HG02870 (cell line): ENCODE measurements at regions not wholly inside any gene's neighbourhood (a gene's known extent, or its start where the extent isn't known, plus 50 kb on each side); places are given as distances from the start of the nearest gene placed in this dataset.

Experiments used
- ATAC-seq: cut with Tn5 transposase; IDR thresholded peaks from one replicate; pipeline ENCODE4 v1.9.1; 2021; ENCODE audit warnings: mild to moderate bottlenecking, moderate library complexity; ENCODE audit not compliant: unreplicated experiment

DNA sequence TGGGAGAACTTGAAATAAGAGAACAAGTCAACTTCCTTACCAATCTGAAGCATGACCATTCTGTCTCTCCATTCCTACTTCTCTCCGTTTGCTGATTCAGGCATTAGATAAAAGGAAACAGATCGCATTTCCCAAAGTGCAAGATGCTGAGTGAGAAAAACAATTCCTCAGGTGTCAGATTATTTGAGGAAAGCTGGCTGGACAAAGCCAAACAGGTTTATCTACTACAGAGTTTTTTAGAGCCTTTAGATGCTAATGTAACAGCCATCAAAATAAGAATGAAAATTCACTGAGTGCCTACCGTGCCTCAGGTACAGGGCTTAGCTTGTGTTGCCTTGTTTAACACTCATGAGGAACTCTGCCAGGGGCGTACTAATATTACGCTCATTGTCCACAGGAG is 135.9 kb upstream of the MBL2 start:
- no peak for ATAC-seq

DNA sequence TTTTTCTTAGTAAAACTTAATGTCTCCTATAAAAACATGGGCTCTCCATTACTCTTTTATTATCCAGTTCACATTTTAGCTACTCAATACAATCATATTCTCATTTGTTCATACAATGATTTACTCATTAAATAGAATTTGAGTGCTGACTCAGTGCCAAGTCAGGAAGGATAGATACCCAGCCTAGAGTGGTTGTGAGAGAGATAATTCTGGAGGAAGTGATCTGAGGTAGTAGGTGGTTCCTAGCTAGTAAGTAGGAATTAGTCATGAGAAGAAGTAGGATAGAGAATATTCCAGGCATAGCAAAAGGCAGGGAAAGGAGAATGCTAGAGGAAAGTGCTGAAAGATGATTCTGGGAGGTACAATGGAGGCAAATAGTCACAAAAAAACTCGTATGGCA is 133.5 kb upstream of the MBL2 start:
- no peak for ATAC-seq

DNA sequence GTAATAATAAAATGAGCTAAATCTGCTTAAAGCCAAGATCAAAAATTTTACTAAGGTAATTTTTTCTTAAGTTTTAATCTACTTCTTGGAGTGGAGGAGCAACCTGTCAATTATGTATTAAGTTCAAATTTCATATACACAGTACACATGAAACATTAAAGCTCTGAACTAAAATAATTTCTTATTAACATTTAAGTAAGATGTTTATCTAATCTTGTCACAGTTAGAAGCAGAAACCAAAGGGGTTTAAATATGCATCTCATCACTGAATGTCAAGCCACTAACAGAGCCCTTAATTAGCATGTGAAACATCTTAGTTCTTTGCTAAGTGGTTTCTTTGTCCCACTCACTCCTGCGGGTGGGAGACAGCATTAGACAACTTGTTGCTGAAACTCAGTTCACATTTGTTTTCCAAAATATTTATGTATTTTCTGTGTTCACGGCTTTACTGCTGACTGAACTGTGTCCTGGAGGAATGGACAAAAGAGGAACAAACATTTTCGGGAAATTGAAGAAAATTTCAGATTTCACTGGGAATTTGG is 130.9 kb upstream of the MBL2 start:
- ATAC-seq = no peak

DNA sequence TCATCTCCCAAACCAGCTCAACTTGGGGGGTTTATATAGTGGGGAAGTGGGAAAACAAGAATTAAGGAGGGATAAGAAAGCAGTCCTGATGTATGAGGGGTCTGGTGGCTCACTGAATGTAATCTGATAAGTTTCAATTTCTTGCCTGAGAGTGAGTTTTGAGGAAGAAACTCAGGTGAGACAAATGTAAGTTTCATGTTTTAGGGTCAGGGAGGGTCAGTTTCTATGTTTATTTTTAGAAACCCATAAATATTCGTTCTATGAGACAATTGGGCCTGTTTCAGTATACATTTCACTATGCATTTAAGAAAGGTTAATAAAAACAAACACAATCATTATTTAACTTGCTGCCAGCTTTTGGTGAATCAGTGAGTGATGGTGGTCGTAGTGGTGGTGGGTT is 128.0 kb upstream of the MBL2 start:
- peak; percentile 73 for ATAC-seq

DNA sequence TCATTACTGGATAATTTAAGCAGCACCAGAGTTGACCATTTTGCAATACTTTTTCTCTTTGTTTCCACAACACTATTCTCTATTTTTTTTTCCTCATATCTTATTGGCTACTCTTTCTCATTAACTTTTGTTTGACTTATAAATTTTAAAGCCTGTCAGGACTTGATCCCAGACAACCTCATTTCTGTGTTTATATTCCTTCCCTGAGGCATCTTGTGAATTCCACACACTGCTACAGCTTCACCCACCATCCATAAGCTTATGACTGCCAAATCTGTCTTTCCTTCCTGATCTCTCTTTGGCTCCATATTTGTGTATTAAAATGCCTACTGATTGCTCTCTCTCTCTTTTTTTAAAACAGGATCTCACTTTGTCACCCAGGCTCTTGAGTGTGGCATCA is 124.6 kb upstream of the MBL2 start:
- no peak for ATAC-seq

DNA sequence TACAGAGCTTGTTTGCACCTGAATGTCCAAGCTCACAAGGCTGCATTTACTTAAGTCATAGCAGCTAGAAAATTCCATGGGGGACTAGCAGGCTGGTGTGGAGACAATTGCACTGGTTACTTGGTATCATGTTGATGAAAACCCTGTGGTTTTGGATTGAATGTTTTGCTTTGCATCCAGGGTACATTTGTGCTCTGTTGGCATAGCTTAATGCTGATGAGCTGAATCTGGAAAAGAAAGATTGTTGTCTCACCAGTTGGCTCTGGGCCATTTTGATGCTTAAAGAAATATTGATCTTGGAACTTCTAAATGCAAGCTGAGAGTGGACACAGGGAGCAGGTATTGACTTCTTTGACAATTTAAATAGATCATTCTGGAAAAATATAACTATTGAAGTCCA is 122.5 kb upstream of the MBL2 start:
- no peak for ATAC-seq

DNA sequence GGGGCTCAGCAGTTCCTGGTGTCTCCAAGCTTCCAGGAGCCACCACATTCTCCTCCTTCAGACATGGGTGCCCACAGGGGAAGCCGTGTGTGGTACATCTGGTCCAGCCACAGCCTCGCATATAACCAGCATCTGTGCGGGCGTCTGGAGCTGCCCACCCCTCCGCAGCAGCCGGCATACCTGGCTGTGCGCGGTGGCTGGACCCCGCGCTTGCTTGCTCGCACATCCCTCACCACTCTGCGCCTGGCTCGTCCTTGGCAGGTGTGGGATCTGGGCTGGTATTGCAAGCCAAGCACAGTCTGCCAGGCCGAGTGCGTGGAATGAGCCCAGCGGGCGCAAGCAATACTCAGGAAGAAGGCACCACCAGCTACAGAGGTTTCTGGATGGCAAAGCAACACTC is 117.7 kb upstream of the MBL2 start:
- ATAC-seq = no peak

DNA sequence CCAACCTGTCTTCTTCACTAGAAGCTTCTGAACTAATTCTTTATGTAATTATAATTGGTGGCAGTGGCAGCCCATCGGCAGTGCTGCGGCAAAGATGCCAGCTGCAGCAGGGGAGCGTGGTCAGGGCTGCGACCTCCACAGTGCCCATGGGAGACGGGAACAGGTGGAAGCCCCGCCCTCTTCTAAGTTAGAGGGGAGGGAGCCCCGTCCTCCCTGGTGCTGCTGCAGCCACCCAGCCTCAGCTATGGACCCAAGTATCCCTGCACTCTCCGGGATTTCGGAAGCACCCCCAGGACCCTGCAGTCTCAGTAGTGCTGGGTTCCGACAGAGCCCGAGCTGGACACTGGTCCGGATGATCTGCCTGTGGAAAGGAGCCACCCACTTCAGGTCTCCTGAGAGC is 117.0 kb upstream of the MBL2 start:
- ATAC-seq = no peak

DNA sequence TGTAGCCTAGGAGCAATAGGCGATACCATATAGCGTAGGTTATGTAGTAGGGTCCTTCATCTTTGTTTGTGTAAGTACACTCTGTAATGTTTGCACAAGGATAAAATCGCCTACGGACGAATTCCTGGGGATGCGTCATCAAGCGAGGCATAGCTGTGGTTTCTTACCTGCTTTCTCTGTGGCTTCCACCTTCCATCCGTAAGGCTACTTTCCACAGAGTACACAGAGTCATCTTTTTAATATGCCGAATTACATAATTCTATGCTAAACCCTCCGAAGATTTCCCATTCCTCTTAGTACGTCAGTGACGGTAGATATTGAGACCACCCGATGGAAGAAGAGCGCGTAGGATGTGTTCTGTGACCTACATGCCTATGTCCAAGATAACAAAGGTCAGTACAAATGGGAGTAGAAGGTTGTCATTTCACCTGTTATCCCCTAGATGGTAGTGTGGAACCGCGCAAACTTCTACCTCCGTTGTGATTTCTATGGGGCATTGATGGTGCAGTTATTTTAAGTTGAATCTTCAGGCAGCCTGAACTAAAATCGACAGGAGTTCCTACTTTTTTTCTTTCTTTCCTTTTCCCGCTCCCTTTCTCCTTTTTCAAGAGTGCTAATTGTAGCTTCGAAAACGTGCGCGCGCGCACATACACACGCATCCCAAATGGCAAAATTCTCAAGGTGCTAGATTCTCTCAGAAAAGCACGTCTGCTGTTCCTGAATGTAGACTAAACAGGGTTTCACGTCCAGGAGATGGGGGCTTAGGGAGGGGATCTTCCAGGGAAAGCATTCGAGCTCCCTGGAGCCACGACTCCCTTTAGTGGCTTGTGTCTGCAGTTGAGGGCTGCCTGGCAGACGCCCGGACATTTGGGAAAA is 111.7 kb upstream of the MBL2 start:
- ATAC-seq = peak; percentile 98

DNA sequence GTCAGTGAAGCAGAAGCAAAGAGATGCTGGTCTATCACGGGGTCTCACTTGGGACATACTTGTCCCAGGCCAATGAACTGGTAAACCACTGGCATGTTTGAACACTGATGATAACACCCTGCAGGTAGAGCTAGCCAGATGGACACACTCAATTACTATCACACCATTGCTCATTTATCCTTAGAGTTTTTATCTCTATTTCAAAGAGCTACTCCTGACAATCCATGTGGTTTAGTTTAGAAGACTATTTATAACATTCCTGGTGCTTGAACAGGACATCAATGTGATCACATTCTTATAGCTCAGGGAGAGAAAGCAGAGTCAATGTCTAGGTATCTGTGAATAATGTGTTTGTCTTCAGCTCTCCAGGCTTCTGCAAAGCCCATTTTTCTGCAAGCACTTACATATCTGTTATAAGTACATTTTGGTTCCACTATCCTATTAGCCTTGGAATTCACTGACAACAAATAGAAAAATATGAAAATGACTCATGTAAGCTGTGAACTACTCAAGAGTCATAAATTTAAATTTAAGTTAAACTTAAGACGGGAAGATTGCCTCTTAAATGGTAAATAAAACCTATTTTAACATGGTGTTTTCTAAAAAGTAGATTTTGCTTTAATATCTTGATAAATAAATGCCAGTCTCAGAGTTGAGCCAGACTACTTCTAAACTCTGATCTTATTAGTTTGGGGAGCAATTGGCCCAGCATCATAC is 106.7 kb upstream of the MBL2 start:
- ATAC-seq = no peak

DNA sequence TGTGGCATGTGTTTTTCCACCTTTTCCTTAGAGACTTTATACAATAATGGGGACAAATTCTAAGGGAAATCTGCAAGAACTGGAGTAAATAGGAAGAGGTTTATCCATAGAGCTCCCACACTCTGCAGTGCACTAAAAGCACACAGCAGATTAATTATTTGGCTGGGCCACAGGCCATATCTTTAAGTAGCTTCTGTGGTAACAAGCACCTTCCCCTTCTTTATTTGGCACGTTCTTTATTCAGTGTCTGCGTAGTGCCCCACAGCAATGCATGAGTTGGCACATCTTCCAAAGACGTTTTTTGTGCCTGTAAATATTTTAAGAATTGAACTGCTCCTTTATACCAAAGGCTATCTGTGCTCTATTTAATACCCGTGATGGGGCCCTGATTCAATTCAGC is 104.9 kb upstream of the MBL2 start:
- no peak for ATAC-seq

DNA sequence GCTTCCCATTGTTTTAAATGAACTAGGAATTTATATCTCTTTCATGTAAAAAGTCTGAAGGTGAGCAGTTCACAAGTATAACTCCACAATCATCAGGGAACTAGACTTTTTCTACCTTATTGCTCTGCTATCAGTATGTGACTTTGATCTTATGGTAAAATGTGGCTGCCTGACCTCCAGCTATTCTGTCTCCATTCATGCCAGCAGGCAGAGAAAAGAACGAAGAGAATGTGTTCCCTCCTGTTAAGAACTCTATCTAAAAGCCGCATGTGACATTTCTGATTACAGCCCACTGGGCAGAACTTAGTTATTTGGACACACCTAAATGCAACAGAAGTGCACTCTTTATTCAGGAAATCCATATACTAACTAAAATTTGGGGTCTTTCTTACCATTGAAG is 102.8 kb upstream of the MBL2 start:
- no peak for ATAC-seq

DNA sequence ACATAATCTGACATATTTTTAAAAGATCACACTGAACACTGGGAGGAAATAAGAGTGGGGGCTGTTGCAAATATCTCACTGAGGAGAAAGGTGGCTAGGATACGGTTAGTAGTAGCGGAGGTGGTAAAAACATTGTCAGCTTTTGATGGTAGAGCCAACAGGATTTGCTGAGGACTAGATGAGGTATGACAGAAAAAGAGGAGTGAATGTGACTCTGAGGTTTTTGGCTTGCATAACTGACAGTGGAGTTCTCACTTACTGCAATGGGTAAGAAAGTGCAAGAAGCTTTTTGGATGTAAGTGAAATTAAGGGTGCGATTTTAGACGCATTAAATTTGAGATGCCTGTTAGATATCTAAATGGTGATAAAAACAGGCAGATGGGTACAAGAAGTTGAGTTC is 102.0 kb upstream of the MBL2 start:
- no peak for ATAC-seq

DNA sequence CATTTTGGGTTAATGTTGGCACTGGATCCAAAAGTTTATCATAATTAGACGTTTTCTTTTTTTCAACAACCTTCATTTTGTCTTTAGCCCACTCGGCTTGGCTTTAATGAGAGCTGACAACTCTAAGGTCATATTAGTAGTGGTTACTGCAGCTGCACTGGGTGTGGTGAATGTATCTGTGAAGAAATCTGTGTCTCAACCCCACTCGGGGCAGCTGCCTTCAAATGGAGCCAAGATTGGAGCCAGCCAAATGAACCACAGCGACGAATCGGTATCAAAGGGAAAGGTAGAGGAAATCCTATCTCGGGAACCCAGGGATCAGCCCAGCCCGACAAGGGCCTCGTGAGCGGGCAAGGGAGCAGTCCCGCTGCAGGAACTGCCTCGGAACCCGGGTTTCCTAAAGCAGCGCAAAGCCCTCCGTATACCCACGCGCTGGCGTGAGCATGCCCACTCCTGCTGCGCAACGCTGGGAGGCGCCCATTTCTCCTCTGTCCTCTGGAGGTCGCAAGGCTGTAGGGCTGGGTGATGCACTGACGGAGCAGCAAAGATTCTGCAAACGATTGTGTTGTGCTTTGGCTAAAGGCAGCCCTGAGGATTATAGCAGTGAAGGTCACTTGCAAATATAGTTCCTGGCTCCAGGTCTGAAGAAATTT is 98.7 kb upstream of the MBL2 start:
- no peak for ATAC-seq

DNA sequence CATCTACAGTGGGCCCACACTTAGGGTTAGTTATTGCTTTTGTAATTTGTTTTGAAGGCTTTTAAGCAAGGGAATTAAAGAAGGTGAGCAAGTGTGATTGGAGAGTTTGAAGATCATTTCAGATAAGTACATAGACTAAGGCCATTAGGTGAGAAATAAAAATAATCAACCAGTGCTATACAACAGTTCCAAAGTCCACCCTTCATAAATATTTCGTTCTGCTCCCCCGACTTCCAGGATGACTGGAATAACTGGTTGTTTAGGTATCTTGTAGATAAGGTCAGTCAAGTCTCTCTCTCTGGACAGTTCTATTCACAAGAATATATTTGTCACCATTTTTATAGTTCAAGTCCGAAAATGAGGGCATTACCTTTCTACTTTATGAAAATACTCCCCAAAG is 98.0 kb upstream of the MBL2 start:
- no peak for ATAC-seq

DNA sequence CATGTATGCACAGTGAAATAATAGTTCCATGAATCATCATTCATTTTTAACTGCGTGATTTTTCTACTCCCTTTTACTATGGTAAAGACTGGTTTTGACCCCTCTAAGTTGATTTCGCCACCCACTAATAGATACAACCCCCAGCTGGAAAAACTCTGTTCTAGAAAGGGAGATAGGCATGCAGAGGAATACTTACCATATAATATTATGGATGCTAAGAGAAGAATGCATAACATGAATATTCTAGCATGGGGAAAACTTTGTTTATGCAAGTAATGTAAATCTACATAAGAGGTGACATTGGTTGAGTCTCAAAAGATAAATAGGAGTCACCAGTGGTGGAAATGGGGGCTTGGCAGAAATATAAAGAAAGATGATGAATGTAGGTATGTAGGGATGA is 97.3 kb upstream of the MBL2 start:
- no peak for ATAC-seq

DNA sequence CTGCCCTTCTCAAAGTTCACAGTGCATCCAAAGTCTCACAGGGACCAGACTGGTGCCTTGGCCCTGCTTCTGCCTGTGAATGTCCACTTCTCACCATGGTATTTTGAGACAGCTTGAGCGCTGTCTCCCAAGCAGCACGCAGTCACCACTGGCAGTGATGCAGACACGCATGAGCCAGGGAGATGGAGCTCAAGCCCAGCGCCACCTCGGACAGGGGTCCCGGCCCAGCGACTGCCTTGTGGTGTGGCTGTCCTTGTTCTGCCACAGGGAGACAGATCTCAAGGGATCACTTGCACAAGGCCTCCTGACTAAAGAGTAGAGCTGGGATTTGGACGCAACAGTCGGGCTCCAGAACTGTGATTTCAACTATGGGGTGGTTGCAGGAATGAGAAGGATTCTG is 92.6 kb upstream of the MBL2 start:
- no peak for ATAC-seq

DNA sequence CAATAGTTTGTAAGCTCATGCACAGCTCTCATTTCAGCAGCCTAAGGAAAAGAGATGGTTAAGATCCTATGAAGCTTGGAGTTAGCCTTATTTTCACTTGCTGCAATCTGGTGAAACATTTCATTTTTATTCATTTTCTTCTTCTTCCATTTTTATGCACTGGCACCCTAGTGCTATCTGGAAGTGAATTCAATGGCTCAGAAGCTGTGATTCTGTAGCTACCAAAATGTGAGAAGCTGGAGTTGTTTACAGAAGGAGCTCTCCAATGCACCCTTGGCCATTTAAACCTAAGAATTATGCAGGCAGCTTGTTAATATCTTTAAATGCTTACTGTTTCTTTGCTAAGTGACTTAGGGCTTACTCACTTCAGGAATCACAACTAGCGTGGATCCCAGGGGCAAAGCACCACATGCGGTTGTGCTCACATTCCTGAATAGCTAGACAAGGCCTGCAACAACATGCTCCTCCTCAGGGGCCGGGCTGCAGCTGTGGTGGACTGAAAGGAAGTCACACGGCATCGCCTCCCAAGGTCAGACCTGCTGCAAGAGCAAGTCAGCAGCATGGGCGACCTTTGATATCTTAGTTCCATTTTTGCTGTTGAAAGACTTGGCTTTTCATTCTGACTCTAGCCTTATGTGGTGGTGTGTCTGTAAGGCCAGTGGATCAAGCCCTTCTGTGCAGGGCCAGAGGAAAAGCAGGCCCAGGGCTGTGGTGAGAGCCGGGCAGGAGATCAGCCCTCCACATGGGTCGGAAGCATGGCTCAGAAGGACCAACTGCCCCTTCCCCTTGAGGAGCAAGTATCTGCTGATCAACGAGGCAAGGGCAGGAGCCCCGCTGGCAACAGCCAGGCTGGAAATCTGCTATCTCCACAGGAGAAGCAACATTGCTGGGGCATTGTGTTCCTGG is 91.9 kb upstream of the MBL2 start:
- no peak for ATAC-seq

DNA sequence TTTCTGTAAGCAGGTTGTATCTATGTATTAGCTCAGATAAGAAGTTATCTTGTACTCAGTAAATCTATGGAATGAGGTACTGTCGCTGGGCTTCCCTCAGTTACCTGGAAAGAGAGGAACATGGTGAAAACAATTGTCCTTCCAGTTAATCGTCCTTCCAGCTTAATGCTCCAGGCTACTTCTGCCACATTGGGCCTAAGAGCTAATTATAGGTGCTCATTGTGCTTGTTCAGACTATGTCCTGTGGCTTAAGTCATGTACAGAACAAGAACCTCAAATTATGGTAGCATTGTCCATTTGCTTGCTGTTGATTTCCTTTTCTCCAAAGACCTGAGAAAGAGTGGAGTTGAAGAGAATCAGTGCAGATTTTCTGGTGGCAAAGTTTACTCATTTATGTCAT is 86.1 kb upstream of the MBL2 start:
- no peak for ATAC-seq

DNA sequence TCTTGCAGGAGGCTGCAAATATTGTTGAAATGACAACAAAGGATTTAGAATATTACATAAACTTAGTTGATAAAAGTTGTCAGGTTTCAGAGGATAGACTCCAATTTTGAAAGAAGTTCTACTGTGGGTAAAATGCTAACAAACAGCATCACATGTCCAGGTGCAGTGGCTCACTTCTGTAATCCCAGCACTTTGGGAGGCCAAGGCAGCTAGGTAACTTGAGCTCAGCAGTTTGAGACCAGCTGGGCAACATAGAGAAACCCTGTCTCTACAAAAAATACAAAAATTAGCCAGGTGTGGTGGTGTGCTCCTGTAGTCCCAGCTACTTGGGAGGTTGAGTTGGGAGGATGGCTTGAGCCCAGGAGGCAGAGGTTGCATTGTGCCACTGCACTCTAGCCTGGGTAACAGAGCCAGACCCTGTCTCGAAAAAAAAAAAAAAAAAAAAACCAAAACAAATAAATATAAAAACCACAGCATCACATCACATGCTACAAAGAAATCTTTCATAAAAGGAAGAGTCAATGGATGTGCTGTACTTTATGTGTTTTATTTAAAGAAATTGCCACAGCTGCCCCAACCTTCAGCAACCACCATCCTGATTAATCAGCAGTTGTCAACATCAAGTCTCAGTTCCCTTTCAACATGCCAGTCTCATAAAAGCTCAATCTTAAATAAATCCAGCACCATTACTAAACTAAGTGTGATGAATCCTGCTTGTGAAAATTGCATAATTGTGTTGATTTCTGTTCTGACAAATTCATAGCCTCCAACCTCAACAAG is 83.2 kb upstream of the MBL2 start:
- ATAC-seq = no peak
